ENCODE measurements at regions not wholly inside any gene's neighbourhood (a gene's known extent, or its start where the extent isn't known, plus 50 kb on each side); places are given as distances from the start of the nearest gene placed in this dataset.

DNA sequence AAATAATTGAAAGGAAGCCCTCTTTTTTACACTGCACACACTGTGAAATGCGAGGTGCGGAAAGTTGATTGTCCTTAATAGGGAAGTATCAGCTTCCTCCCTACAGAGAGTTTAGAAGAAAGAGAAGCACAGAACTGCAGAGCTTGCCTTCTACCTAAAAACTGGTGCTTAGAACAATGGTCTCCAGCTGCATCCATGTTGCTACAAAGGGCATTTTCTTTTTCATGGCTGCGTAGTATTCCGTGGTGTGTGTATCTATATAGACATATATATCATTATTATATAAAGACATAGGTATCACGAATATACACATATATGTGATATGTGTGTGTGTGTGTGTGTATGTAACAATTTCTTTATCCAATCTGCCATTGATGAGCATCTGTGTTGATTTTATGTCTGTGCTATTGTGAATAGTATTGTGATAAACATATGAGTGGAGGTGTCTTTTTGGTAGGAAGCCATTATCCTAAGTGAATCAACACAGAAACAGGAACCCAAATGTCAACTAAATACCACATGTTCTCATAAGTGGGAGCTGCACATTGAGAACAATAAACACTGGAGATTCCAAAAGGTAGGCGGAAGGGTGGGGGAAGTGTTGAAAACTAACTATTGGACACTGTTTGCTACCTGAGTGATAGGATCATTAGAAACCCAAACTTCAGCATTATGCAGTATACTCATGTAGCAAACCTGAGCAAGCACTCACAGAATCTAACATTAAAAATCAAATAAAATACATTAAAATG lies 290.0 kb upstream of the RUNX1 start:
- peaks cover 0 to 2% (median 0%) of the 10 kb centered on the region in 7 donors for H3K9me3 Mint-ChIP-seq
- H3K9ac ChIP-seq (ENCODE audit: insufficient read depth, low read length, poor library complexity, severe bottlenecking) = no peak overlapping the region
- H3K4me3 Mint-ChIP-seq = no peak overlapping the region
- intact Hi-C loops (cut with micrococcal nuclease) = no loop called here
- peaks cover 4 to 5% (median 5%) of the 10 kb centered on the region in 3 donors for H3K27me3 Mint-ChIP-seq (ENCODE audit: low read depth in 3 of 3)
- DNase-seq = no peak
- H2AFZ ChIP-seq (ENCODE audit: insufficient read depth, low read depth, low read length, poor library complexity, severe bottlenecking) = no peak overlapping the region
- no peaks in the 10 kb centered on the region for H4K20me1 ChIP-seq (ENCODE audit: insufficient read depth, low read length)
- H3K27ac Mint-ChIP-seq = no peak overlapping the region
- H3K4me1 ChIP-seq (ENCODE audit: control insufficient read depth in 1 of 2, insufficient read depth in 2 of 2, low read length in 2 of 2) = no peaks in the 10 kb centered on the region
- TF ChIP-seq CTCF (IDR thresholded peaks at IDR 0.05) = no peak
- no peaks in the 10 kb centered on the region for H3K79me2 ChIP-seq (ENCODE audit: insufficient read depth, low read length)
- no peak overlapping the region for H3K4me2 ChIP-seq (replicated peaks; ENCODE audit: extremely low read depth, low read length, poor library complexity, severe bottlenecking)
- H3K27me3 ChIP-seq (ENCODE audit: control insufficient read depth in 2 of 2, insufficient read depth in 2 of 2, low read length in 2 of 2) = peaks cover 2 to 3% of the 10 kb centered on the region in 2 donors
- peaks cover 4% of the 10 kb centered on the region for H3K4me1 Mint-ChIP-seq
- no peaks in the 10 kb centered on the region for H3K36me3 Mint-ChIP-seq
- no peak overlapping the region for H3K4me3 ChIP-seq (replicated peaks in 1 of 3; ENCODE audit: low read depth in 2 of 3, low read length in 3 of 3)
- no peaks in the 10 kb centered on the region for H3K9me3 ChIP-seq (replicated peaks in 1 of 2; ENCODE audit: control insufficient read depth in 1 of 2, insufficient read depth in 1 of 2, low read length in 2 of 2)
- no peaks in the 10 kb centered on the region for H3K36me3 ChIP-seq (replicated peaks in 1 of 2; ENCODE audit: control insufficient read depth in 1 of 2, insufficient read depth in 2 of 2, low read length in 2 of 2)
- H3K27ac ChIP-seq (ENCODE audit: low read depth in 1 of 2, low read length in 2 of 2) = no peak overlapping the region
- WGBS (ENCODE audit: insufficient coverage) = no CpG with 5 or more reads among the region's 6 CpGs

DNA sequence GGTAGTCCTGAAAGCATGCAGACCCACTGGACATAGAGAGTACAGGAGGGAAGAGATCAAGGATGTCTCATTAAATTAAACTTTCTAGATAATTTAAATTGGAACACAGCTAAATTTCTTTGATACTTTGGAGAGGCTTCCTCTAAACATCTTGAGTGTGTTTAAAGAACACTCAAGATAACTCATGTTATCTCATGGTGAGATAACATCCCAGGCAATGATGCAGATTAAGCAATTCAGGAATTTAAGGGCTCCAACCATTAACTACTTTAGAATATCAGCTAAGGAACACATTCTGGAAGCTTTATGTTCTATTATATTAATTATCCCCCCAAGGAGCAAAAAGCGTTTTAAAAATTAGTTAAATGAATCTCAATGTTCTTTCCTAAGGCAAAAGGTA lies 289.2 kb upstream of the RUNX1 start:
- no peaks in the 10 kb centered on the region for H3K79me2 ChIP-seq (ENCODE audit: insufficient read depth, low read length)
- no CpG with 5 or more reads among the region's 1 CpG for WGBS (ENCODE audit: insufficient coverage)
- Mint-ChIP-seq H3K9me3 (peaks cover 0 to 2% (median 0%) of the 10 kb centered on the region in 7 donors), H3K36me3 (no peaks in the 10 kb centered on the region), H3K4me1 (peaks cover 4% of the 10 kb centered on the region), H3K4me3 (no peak overlapping the region), H3K27me3 (ENCODE audit: low read depth in 3 of 3) (peaks cover 5 to 6% (median 5%) of the 10 kb centered on the region in 3 donors), H3K27ac (no peak overlapping the region)
- no peak overlapping the region for H2AFZ ChIP-seq (ENCODE audit: insufficient read depth, low read depth, low read length, poor library complexity, severe bottlenecking)
- DNase-seq = no peak
- no peak overlapping the region for H3K4me2 ChIP-seq (replicated peaks; ENCODE audit: extremely low read depth, low read length, poor library complexity, severe bottlenecking)
- H3K27ac ChIP-seq (ENCODE audit: low read depth in 1 of 2, low read length in 2 of 2) = no peak overlapping the region
- no peaks in the 10 kb centered on the region for H3K4me1 ChIP-seq (ENCODE audit: control insufficient read depth in 1 of 2, insufficient read depth in 2 of 2, low read length in 2 of 2)
- H4K20me1 ChIP-seq (ENCODE audit: insufficient read depth, low read length) = no peaks in the 10 kb centered on the region
- no peak for TF ChIP-seq CTCF (IDR thresholded peaks at IDR 0.05)
- H3K4me3 ChIP-seq (replicated peaks in 1 of 3; ENCODE audit: low read depth in 2 of 3, low read length in 3 of 3) = no peak overlapping the region
- peaks cover 2 to 3% of the 10 kb centered on the region in 2 donors for H3K27me3 ChIP-seq (ENCODE audit: control insufficient read depth in 2 of 2, insufficient read depth in 2 of 2, low read length in 2 of 2)
- H3K9me3 ChIP-seq (replicated peaks in 1 of 2; ENCODE audit: control insufficient read depth in 1 of 2, insufficient read depth in 1 of 2, low read length in 2 of 2) = no peaks in the 10 kb centered on the region
- H3K9ac ChIP-seq (ENCODE audit: insufficient read depth, low read length, poor library complexity, severe bottlenecking) = no peak overlapping the region
- intact Hi-C loops (cut with micrococcal nuclease) = no loop called here
- H3K36me3 ChIP-seq (replicated peaks in 1 of 2; ENCODE audit: control insufficient read depth in 1 of 2, insufficient read depth in 2 of 2, low read length in 2 of 2) = no peaks in the 10 kb centered on the region

All from CD14-positive monocyte (primary cell).